GM21717 (cell line): ENCODE measurements at regions not wholly inside any gene's neighbourhood (a gene's known extent, or its start where the extent isn't known, plus 50 kb on each side); places are given as distances from the start of the nearest gene placed in this dataset.
A peak's percentile ranks its signal among the peaks of the same experiment; 100 is the strongest.

Experiments
- ATAC-seq: cut with Tn5 transposase; IDR thresholded peaks from one replicate; pipeline ENCODE4 v1.9.1; 2021; ENCODE audit warnings: mild to moderate bottlenecking, moderate library complexity; ENCODE audit not compliant: unreplicated experiment

GRCh38 chr6:102553214-102553613 lies 1159.7 kb downstream of the GRIK2 start:
- ATAC-seq, result no peak

GRCh38 chr6:102549221-102549874 lies 1155.8 kb downstream of the GRIK2 start:
- ATAC-seq, result no peak

- ATAC-seq, result no peak
Measured at GRCh38 chr6:102525336-102525735, 1131.8 kb downstream of the GRIK2 start.

- ATAC-seq, result no peak
Measured at GRCh38 chr6:102520966-102521365, 1127.5 kb downstream of the GRIK2 start.

- ATAC-seq, result no peak
Measured at GRCh38 chr6:102517506-102517905, 1124.0 kb downstream of the GRIK2 start.

GRCh38 chr6:102501615-102502014 lies 1108.1 kb downstream of the GRIK2 start:
- ATAC-seq, result no peak

- no peak for ATAC-seq
Measured at GRCh38 chr6:102494808-102495207, 1101.3 kb downstream of the GRIK2 start.

GRCh38 chr6:102493485-102493884 lies 1100.0 kb downstream of the GRIK2 start:
- no peak for ATAC-seq

- ATAC-seq, result no peak
Measured at GRCh38 chr6:102488729-102489128, 1095.2 kb downstream of the GRIK2 start.

GRCh38 chr6:102485480-102485879 lies 1092.0 kb downstream of the GRIK2 start:
- no peak for ATAC-seq

GRCh38 chr6:102474041-102474807 lies 1080.7 kb downstream of the GRIK2 start:
- no peak for ATAC-seq

GRCh38 chr6:102458990-102459389 lies 1065.5 kb downstream of the GRIK2 start:
- ATAC-seq, result no peak

GRCh38 chr6:102438171-102438570 lies 1044.7 kb downstream of the GRIK2 start:
- ATAC-seq, result no peak

- no peak for ATAC-seq
Measured at GRCh38 chr6:102417368-102417998, 1024.0 kb downstream of the GRIK2 start.

GRCh38 chr6:102415891-102416290 lies 1022.4 kb downstream of the GRIK2 start:
- ATAC-seq, result no peak

- no peak for ATAC-seq
Measured at GRCh38 chr6:102411796-102412195, 1018.3 kb downstream of the GRIK2 start.

- ATAC-seq, result no peak
Measured at GRCh38 chr6:102407886-102408741, 1014.6 kb downstream of the GRIK2 start.

- ATAC-seq, result no peak
Measured at GRCh38 chr6:102405860-102406259, 1012.4 kb downstream of the GRIK2 start.

GRCh38 chr6:102402635-102403329 lies 1009.3 kb downstream of the GRIK2 start:
- ATAC-seq, result peak; percentile 59

GRCh38 chr6:102398788-102399390 lies 1005.4 kb downstream of the GRIK2 start:
- no peak for ATAC-seq
